Astrocyte (in vitro differentiated cells and primary cell): ENCODE measurements at regions not wholly inside any gene's neighbourhood (a gene's known extent, or its start where the extent isn't known, plus 50 kb on each side); places are given as distances from the start of the nearest gene placed in this dataset.

Source experiments
- DNase-seq: peaks from one replicate; pipeline ENCODE4 v3.0.0-alpha.2; 2010; ENCODE audit warnings: low read depth
- FAIRE-seq: peaks from 2 replicates; lab custom pipeline; 2011; peaks lifted over from hg19 to GRCh38; lab: Jason Lieb, UNC
- H2AFZ ChIP-seq: 2 replicates; pipeline ENCODE4 v1.6.0; 2012; ENCODE audit warnings: low read depth, low read length, inconsistent platforms
- H3K27ac ChIP-seq: 2 replicates; pipeline ENCODE4 v1.5.1; 2011; ENCODE audit warnings: low read depth, low read length, inconsistent platforms
- H3K27me3 ChIP-seq: 2 replicates; pipeline ENCODE4 v1.6.0; 2011; ENCODE audit warnings: low read length, inconsistent platforms; ENCODE audit not compliant: insufficient read depth
- H3K36me3 ChIP-seq: 2 replicates; pipeline ENCODE4 v1.5.1; 2011; ENCODE audit warnings: low read length, inconsistent platforms; ENCODE audit not compliant: insufficient read depth
- H3K4me1 ChIP-seq: 2 replicates; pipeline ENCODE4 v1.5.1; 2011; ENCODE audit warnings: low read length, inconsistent platforms; ENCODE audit not compliant: insufficient read depth
- H3K4me2 ChIP-seq: 2 replicates; pipeline ENCODE4 v1.6.0; 2012; ENCODE audit warnings: low read length, inconsistent platforms
- H3K4me3 ChIP-seq: 2 replicates; pipeline ENCODE4 v1.5.1; 2011; ENCODE audit warnings: low read depth, mild to moderate bottlenecking, low read length, inconsistent platforms; ENCODE audit not compliant: insufficient read depth
- H3K79me2 ChIP-seq: 2 replicates; pipeline ENCODE4 v1.6.0; 2012; ENCODE audit warnings: mild to moderate bottlenecking, low read length, inconsistent platforms; ENCODE audit not compliant: insufficient read depth
- H3K9ac ChIP-seq: 2 replicates; pipeline ENCODE4 v1.6.0; 2012; ENCODE audit warnings: mild to moderate bottlenecking, low read length, inconsistent platforms
- H3K9me3 ChIP-seq: 2 replicates; pipeline ENCODE4 v1.5.1; 2012; ENCODE audit warnings: low read depth, mild to moderate bottlenecking, low read length, inconsistent platforms; ENCODE audit not compliant: insufficient read depth
- H4K20me1 ChIP-seq: 2 replicates; pipeline ENCODE4 v1.6.0; 2012; ENCODE audit warnings: low read length, inconsistent platforms; ENCODE audit not compliant: insufficient read depth
- H3K27ac Mint-ChIP-seq: one replicate; pipeline ENCODE4 v1.8.0; 2021; ENCODE audit warnings: mild to moderate bottlenecking, mixed read lengths; ENCODE audit not compliant: unreplicated experiment
- H3K27me3 Mint-ChIP-seq: one replicate; pipeline ENCODE4 v1.8.0; 2021; ENCODE audit warnings: low read depth, mixed read lengths; ENCODE audit not compliant: unreplicated experiment
- H3K36me3 Mint-ChIP-seq: one replicate; pipeline ENCODE4 v1.8.0; 2021; ENCODE audit warnings: low read depth, mixed read lengths; ENCODE audit not compliant: unreplicated experiment
- H3K4me1 Mint-ChIP-seq: one replicate; pipeline ENCODE4 v1.8.0; 2021; ENCODE audit warnings: low read depth, mixed read lengths; ENCODE audit not compliant: unreplicated experiment
- H3K4me3 Mint-ChIP-seq: one replicate; pipeline ENCODE4 v1.8.0; 2021; ENCODE audit warnings: mild to moderate bottlenecking, moderate library complexity, mixed read lengths; ENCODE audit not compliant: unreplicated experiment
- H3K9me3 Mint-ChIP-seq: one replicate; pipeline ENCODE4 v1.8.0; 2021; ENCODE audit warnings: mild to moderate bottlenecking, mixed read lengths; ENCODE audit not compliant: unreplicated experiment
- CTCF ChIP-seq: IDR thresholded peaks from 2 replicates; pipeline ENCODE4 v1.5.1; 2011; ENCODE audit warnings: low read depth, mild to moderate bottlenecking, inconsistent platforms, low read length, moderate library complexity; ENCODE audit not compliant: insufficient read depth
- EZH2 ChIP-seq: IDR thresholded peaks from 2 replicates; pipeline ENCODE4 v1.6.1; 2012; ENCODE audit warnings: mild to moderate bottlenecking, low read length, inconsistent platforms; ENCODE audit not compliant: insufficient read depth

- H3K9me3 Mint-ChIP-seq, result peaks cover 2% of the 10 kb centered on the region
Measured at GRCh38 chr1:226490426-226490809, 58.1 kb upstream of the STUM start.

GRCh38 chr1:226491093-226491850, 57.3 kb upstream of the STUM start:
- no peaks in the 10 kb centered on the region for H3K4me1 Mint-ChIP-seq
- Histone ChIP-seq H3K4me3 (no peak overlapping the region), H3K36me3 (no peaks in the 10 kb centered on the region), H4K20me1 (no peaks in the 10 kb centered on the region), H3K9me3 (no peaks in the 10 kb centered on the region), H2AFZ (no peak overlapping the region), H3K4me2 (no peak overlapping the region), H3K4me1 (no peaks in the 10 kb centered on the region), H3K79me2 (no peaks in the 10 kb centered on the region), H3K9ac (no peak overlapping the region), H3K27ac (no peak overlapping the region), H3K27me3 (peaks cover 8% of the 10 kb centered on the region)
- TF ChIP-seq EZH2, result no peak
- no peak for TF ChIP-seq CTCF
- no peak for FAIRE-seq
- DNase-seq, result no peak
- no peak overlapping the region for H3K4me3 Mint-ChIP-seq
- no peaks in the 10 kb centered on the region for H3K36me3 Mint-ChIP-seq
- H3K9me3 Mint-ChIP-seq, result peaks cover 2% of the 10 kb centered on the region
- peaks cover 28% of the 10 kb centered on the region for H3K27me3 Mint-ChIP-seq
- no peak overlapping the region for H3K27ac Mint-ChIP-seq

More at GRCh38 chr1:226490426-226490809, 58.1 kb upstream of the STUM start:
- Histone ChIP-seq H3K27ac (no peak overlapping the region), H3K27me3 (peaks cover 11% of the 10 kb centered on the region), H3K4me3 (no peak overlapping the region), H3K36me3 (no peaks in the 10 kb centered on the region), H3K9ac (no peak overlapping the region), H3K4me2 (no peak overlapping the region), H3K4me1 (no peaks in the 10 kb centered on the region), H4K20me1 (no peaks in the 10 kb centered on the region), H2AFZ (no peak overlapping the region), H3K79me2 (no peaks in the 10 kb centered on the region), H3K9me3 (no peaks in the 10 kb centered on the region)
- FAIRE-seq (no peak), DNase-seq (no peak)
- Mint-ChIP-seq H3K27me3 (peaks cover 30% of the 10 kb centered on the region), H3K4me1 (no peaks in the 10 kb centered on the region), H3K4me3 (no peak overlapping the region), H3K27ac (no peak overlapping the region), H3K36me3 (no peaks in the 10 kb centered on the region)
- no peak for TF ChIP-seq CTCF
- no peak for TF ChIP-seq EZH2
